ENCODE measurements at regions not wholly inside any gene's neighbourhood (a gene's known extent, or its start where the extent isn't known, plus 50 kb on each side); places are given as distances from the start of the nearest gene placed in this dataset.

DNA sequence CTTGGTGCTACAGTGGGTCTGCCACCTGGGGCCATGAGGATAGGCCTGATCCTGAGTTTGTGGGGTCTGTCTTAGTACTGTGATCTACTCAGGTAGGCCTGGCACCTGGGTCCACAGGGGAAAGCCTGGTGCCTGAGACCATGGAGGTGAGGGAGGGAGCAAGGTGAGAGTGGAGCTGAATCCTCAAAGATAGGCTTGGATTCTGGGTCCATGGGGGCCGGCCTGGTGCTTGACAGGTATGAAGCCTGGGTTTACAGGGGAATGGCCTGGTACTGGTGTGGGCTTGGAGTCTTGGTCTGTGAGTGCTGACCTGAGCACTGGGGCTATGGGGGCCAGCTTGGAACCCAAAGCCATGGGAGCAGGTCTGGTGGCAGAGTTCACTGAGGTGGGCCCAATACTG lies 439.2 kb upstream of the SMARCA2 start:
- no TSS peak for BruUV-seq (replicated peaks)
- H4K20me1 ChIP-seq (ENCODE audit: low read length): no peaks in the 10 kb centered on the region
- H3K27ac ChIP-seq (ENCODE audit: low read length): no peak overlapping the region
- intact Hi-C loops (cut with micrococcal nuclease): no loop called here
- ChIA-PET POLR2A (ENCODE audit: unreplicated experiment) (no interaction called here), CTCF (no interaction called here)
- H3K79me2 ChIP-seq (ENCODE audit: low read length): no peaks in the 10 kb centered on the region
- no peak overlapping the region for H3K4me2 ChIP-seq (ENCODE audit: low read length)
- H3K9me2 ChIP-seq (replicated peaks; ENCODE audit: low read length): no peaks in the 10 kb centered on the region
- H3K27me3 ChIP-seq (ENCODE audit: low read length): no peaks in the 10 kb centered on the region
- no peaks in the 10 kb centered on the region for H3K4me1 ChIP-seq (ENCODE audit: insufficient read depth, low read length)
- ATAC-seq (no peak), DNase-seq (no peak)
- TF ChIP-seq EZH2phosphoT487 (IDR thresholded peaks at IDR 0.05; ENCODE audit: borderline replicate concordance, low read length) (no peak), EZH2 (IDR thresholded peaks at IDR 0.05; ENCODE audit: low read length, unreplicated experiment) (no peak)
- TF ChIP-seq, protein P1, sequence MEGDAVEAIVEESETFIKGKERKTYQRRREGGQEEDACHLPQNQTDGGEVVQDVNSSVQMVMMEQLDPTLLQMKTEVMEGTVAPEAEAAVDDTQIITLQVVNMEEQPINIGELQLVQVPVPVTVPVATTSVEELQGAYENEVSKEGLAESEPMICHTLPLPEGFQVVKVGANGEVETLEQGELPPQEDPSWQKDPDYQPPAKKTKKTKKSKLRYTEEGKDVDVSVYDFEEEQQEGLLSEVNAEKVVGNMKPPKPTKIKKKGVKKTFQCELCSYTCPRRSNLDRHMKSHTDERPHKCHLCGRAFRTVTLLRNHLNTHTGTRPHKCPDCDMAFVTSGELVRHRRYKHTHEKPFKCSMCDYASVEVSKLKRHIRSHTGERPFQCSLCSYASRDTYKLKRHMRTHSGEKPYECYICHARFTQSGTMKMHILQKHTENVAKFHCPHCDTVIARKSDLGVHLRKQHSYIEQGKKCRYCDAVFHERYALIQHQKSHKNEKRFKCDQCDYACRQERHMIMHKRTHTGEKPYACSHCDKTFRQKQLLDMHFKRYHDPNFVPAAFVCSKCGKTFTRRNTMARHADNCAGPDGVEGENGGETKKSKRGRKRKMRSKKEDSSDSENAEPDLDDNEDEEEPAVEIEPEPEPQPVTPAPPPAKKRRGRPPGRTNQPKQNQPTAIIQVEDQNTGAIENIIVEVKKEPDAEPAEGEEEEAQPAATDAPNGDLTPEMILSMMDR (conservative IDR thresholded peaks at IDR 0.05; ENCODE audit: low read depth, low read length): no peak
- no peaks in the 10 kb centered on the region for H3K9me3 ChIP-seq (ENCODE audit: low read length)
- no peak overlapping the region for H3K9ac ChIP-seq (ENCODE audit: low read length)
- H2AFZ ChIP-seq (ENCODE audit: low read length): no peak overlapping the region
- no peaks in the 10 kb centered on the region for H3F3A ChIP-seq (ENCODE audit: low read length, unreplicated experiment)
- no peaks in the 10 kb centered on the region for H3K36me3 ChIP-seq (ENCODE audit: low read depth, low read length)
- H3K4me3 ChIP-seq (ENCODE audit: low read length): no peak overlapping the region

DNA sequence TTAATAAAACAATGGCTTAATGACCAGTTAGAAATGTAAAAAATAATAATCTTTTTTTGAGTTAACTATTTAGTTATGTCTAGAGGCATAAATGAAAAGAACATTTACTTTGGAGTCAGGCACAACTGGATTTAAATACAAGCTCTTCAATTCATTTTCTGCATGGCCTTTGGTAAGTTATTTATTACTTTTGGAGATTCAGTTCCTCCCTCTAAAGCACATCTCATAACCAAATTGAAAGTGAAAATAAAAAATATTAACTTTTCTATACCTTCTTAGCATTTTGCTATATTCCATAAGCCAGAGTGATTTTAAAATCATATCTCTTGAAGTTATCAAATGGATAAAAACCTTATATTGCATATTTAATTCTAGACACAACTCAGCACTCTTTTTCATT lies 434.9 kb upstream of the SMARCA2 start:
- Histone ChIP-seq H2AFZ (ENCODE audit: low read length) (no peak overlapping the region), H3K4me3 (ENCODE audit: low read length) (no peak overlapping the region), H3K4me2 (ENCODE audit: low read length) (no peak overlapping the region), H4K20me1 (ENCODE audit: low read length) (no peaks in the 10 kb centered on the region), H3F3A (ENCODE audit: low read length, unreplicated experiment) (no peaks in the 10 kb centered on the region), H3K9me3 (ENCODE audit: low read length) (no peaks in the 10 kb centered on the region), H3K36me3 (ENCODE audit: low read depth, low read length) (no peaks in the 10 kb centered on the region), H3K9me2 (replicated peaks; ENCODE audit: low read length) (no peaks in the 10 kb centered on the region), H3K27ac (ENCODE audit: low read length) (no peak overlapping the region), H3K27me3 (ENCODE audit: low read length) (no peaks in the 10 kb centered on the region), H3K9ac (ENCODE audit: low read length) (no peak overlapping the region), H3K4me1 (ENCODE audit: insufficient read depth, low read length) (no peaks in the 10 kb centered on the region), H3K79me2 (ENCODE audit: low read length) (no peaks in the 10 kb centered on the region)
- TF ChIP-seq EZH2phosphoT487 (IDR thresholded peaks at IDR 0.05; ENCODE audit: borderline replicate concordance, low read length): no peak
- TF ChIP-seq, protein P1 (conservative IDR thresholded peaks at IDR 0.05; ENCODE audit: low read depth, low read length): no peak
- no peak for TF ChIP-seq EZH2 (IDR thresholded peaks at IDR 0.05; ENCODE audit: low read length, unreplicated experiment)
- no TSS peak for BruUV-seq (replicated peaks)
- DNase-seq: no peak
- CTCF ChIA-PET: no interaction called here
- no peak for ATAC-seq
- POLR2A ChIA-PET (ENCODE audit: unreplicated experiment): no interaction called here
- intact Hi-C loops (cut with micrococcal nuclease): no loop called here

DNA sequence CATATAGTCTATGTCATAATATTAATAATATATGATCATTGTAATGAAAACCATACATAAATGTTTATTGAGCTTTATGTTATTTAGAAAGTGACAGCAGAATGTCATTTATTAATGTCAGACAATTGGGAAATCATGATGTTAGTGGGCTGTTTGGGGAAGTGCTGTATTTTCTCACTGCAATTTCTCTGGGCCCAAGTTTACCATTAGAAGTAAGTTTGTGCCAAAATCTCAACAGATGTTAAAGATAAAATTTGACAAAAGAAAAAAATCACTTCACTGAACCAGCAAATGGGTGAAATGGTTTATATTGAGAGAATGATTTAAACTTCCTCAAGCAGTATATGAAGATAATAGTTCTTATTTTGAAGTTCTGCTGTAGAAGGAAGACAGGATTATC lies 433.2 kb upstream of the SMARCA2 start:
- H3K9me3 ChIP-seq (ENCODE audit: low read length): no peaks in the 10 kb centered on the region
- POLR2A ChIA-PET (ENCODE audit: unreplicated experiment): no interaction called here
- no TSS peak for BruUV-seq (replicated peaks)

More for the DNA sequence above, 433.2 kb upstream of the SMARCA2 start:
- Histone ChIP-seq H3K27ac (ENCODE audit: low read length) (no peak overlapping the region), H3K4me3 (ENCODE audit: low read length) (no peak overlapping the region), H3K36me3 (ENCODE audit: low read depth, low read length) (no peaks in the 10 kb centered on the region), H3K4me2 (ENCODE audit: low read length) (no peak overlapping the region), H3K27me3 (ENCODE audit: low read length) (no peaks in the 10 kb centered on the region), H3K79me2 (ENCODE audit: low read length) (no peaks in the 10 kb centered on the region), H3K4me1 (ENCODE audit: insufficient read depth, low read length) (no peaks in the 10 kb centered on the region), H3K9me2 (replicated peaks; ENCODE audit: low read length) (no peaks in the 10 kb centered on the region), H2AFZ (ENCODE audit: low read length) (no peak overlapping the region), H3F3A (ENCODE audit: low read length, unreplicated experiment) (no peaks in the 10 kb centered on the region), H3K9ac (ENCODE audit: low read length) (no peak overlapping the region), H4K20me1 (ENCODE audit: low read length) (no peaks in the 10 kb centered on the region)
- intact Hi-C loops (cut with micrococcal nuclease): no loop called here
- ATAC-seq (no peak), DNase-seq (no peak)
- CTCF ChIA-PET: no interaction called here
- TF ChIP-seq EZH2phosphoT487 (IDR thresholded peaks at IDR 0.05; ENCODE audit: borderline replicate concordance, low read length) (no peak), EZH2 (IDR thresholded peaks at IDR 0.05; ENCODE audit: low read length, unreplicated experiment) (no peak)
- TF ChIP-seq, protein P1 (conservative IDR thresholded peaks at IDR 0.05; ENCODE audit: low read depth, low read length): no peak
